LNCaP clone FGC (cell line): ENCODE measurements at regions not wholly inside any gene's neighbourhood (a gene's known extent, or its start where the extent isn't known, plus 50 kb on each side); places are given as distances from the start of the nearest gene placed in this dataset.

Source experiments
- DNase-seq: peaks from one replicate; pipeline ENCODE4 v3.0.0-alpha.2; 2011; ENCODE audit warnings: low read depth
- H3K4me3 ChIP-seq: 2 replicates; pipeline ENCODE4 v1.5.1; 2011; ENCODE audit warnings: mild to moderate bottlenecking, low read depth, low read length, control low read depth
- CTCF ChIP-seq: IDR thresholded peaks from 2 replicates; pipeline ENCODE4 v1.5.1; 2012; ENCODE audit warnings: mild to moderate bottlenecking; ENCODE audit not compliant: control insufficient read depth, insufficient read depth; ENCODE audit errors: extremely low read depth

- TF ChIP-seq CTCF, result no peak
- DNase-seq, result no peak
- H3K4me3 ChIP-seq, result no peak overlapping the region
Observed at GRCh38 chrX:122583551-122583950, 600.5 kb upstream of the GRIA3 start.

- TF ChIP-seq CTCF, result no peak
- DNase-seq, result no peak
Observed at GRCh38 chrX:122584981-122585380, 599.1 kb upstream of the GRIA3 start.

GRCh38 chrX:122586831-122587230 lies 597.2 kb upstream of the GRIA3 start:
- DNase-seq, result no peak
- TF ChIP-seq CTCF, result no peak
- H3K4me3 ChIP-seq, result no peak overlapping the region

More at GRCh38 chrX:122584981-122585380, 599.1 kb upstream of the GRIA3 start:
- H3K4me3 ChIP-seq, result no peak overlapping the region

- no peak for DNase-seq
- no peak overlapping the region for H3K4me3 ChIP-seq
- no peak for TF ChIP-seq CTCF
Observed at GRCh38 chrX:122591546-122591945, 592.5 kb upstream of the GRIA3 start.

GRCh38 chrX:122596998-122597397 lies 587.1 kb upstream of the GRIA3 start:
- DNase-seq, result no peak
- no peak overlapping the region for H3K4me3 ChIP-seq
- no peak for TF ChIP-seq CTCF

- DNase-seq, result peak; percentile 0
- TF ChIP-seq CTCF, result no peak
- H3K4me3 ChIP-seq, result no peak overlapping the region
Observed at GRCh38 chrX:122622795-122623194, 561.3 kb upstream of the GRIA3 start.

GRCh38 chrX:122625239-122625638 lies 558.8 kb upstream of the GRIA3 start:
- TF ChIP-seq CTCF, result no peak

More at GRCh38 chrX:122625239-122625638, 558.8 kb upstream of the GRIA3 start:
- H3K4me3 ChIP-seq, result no peak overlapping the region
- no peak for DNase-seq
